Keratinocyte (primary cell): ENCODE measurements at regions not wholly inside any gene's neighbourhood (a gene's known extent, or its start where the extent isn't known, plus 50 kb on each side); places are given as distances from the start of the nearest gene placed in this dataset.

Source experiments
- EZH2 ChIP-seq: IDR thresholded peaks from one replicate; pipeline ENCODE4 v1.6.1; 2012; ENCODE audit warnings: inconsistent platforms, mild to moderate bottlenecking, low read length, moderate library complexity
- TF ChIP-seq, protein P1 (sequence below), 3 experiments: IDR thresholded peaks in 1 of 3; conservative IDR thresholded peaks in 1 of 3; optimal IDR thresholded peaks in 1 of 3; 2 replicates in 2 of 3; 3 replicates in 1 of 3; pipeline versions ENCODE3 to v1.5.1; 2011; ENCODE audit warnings: low read length in 3 of 3, mild to moderate bottlenecking in 3 of 3, moderate library complexity in 2 of 3, control low read depth in 1 of 3, inconsistent platforms in 1 of 3; ENCODE audit not compliant: insufficient read depth in 2 of 3; ENCODE audit errors: extremely low read depth in 1 of 3

DNA sequence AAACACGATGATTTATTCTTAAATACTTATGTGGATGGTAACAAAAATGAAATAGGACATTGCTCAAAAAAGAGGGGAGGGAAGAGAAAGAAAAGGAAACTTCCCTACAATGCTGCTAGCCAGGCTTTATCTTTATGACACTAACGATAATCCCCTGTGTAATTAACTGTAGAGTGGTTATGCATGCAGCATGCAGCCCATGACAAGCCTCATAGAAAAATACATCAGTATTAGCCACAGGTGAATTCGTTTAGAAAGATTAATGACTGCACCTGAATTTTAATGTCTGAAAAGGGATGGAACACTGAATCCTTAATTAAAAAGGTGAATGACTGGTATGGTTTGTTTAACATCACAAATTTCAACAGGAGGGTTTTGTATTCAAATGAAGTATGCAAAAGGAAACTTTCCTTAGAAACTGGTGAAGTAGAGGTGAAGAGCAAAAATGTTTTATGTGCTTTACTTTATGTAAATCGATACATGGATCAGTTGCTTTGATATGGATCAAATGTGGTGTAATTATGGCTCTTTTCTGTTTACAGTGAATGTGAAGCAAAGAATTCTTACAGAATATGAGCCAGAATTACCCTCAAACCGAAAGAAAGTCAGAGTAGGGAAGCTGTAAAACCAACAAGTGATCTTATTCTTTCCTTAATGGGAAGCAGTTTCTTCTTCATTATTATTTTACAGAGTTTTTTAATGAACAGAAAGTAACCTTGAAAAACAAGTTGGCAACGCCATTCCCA lies 569.6 kb upstream of the ADGRL2 start:
- TF ChIP-seq, protein P1, sequence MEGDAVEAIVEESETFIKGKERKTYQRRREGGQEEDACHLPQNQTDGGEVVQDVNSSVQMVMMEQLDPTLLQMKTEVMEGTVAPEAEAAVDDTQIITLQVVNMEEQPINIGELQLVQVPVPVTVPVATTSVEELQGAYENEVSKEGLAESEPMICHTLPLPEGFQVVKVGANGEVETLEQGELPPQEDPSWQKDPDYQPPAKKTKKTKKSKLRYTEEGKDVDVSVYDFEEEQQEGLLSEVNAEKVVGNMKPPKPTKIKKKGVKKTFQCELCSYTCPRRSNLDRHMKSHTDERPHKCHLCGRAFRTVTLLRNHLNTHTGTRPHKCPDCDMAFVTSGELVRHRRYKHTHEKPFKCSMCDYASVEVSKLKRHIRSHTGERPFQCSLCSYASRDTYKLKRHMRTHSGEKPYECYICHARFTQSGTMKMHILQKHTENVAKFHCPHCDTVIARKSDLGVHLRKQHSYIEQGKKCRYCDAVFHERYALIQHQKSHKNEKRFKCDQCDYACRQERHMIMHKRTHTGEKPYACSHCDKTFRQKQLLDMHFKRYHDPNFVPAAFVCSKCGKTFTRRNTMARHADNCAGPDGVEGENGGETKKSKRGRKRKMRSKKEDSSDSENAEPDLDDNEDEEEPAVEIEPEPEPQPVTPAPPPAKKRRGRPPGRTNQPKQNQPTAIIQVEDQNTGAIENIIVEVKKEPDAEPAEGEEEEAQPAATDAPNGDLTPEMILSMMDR (optimal IDR thresholded peaks at IDR 0.05 in 1 of 3, IDR thresholded peaks at IDR 0.05 in 1 of 3, conservative IDR thresholded peaks at IDR 0.05 in 1 of 3; ENCODE audit: extremely low read depth in 1 of 3, insufficient read depth in 2 of 3, low read length in 3 of 3), result no peak
- no peak for TF ChIP-seq EZH2
